ENCODE measurements at regions not wholly inside any gene's neighbourhood (a gene's known extent, or its start where the extent isn't known, plus 50 kb on each side); places are given as distances from the start of the nearest gene placed in this dataset.

- H3K36me3 Mint-ChIP-seq (ENCODE audit: low read depth): no peaks in the 10 kb centered on the region
- intact Hi-C loops (cut with micrococcal nuclease): no loop called here
- no peak for DNase-seq (ENCODE audit: low spot score)
- H3K4me3 Mint-ChIP-seq (ENCODE audit: low read depth): no peak overlapping the region
- H3K27ac Mint-ChIP-seq: no peak overlapping the region
- no peaks in the 10 kb centered on the region for H3K9me3 Mint-ChIP-seq
- peaks cover 14% of the 10 kb centered on the region for H3K27me3 Mint-ChIP-seq (ENCODE audit: low read depth)
- no peaks in the 10 kb centered on the region for H3K4me1 Mint-ChIP-seq (ENCODE audit: low read depth)
These were observed 204.9 kb upstream of the MDFIC2 start for GRCh38 chr3:70517124-70517890.

GRCh38 chr3:70516076-70516475, 203.6 kb upstream of the MDFIC2 start:
- Mint-ChIP-seq H3K9me3 (no peaks in the 10 kb centered on the region), H3K4me3 (ENCODE audit: low read depth) (no peak overlapping the region), H3K27ac (no peak overlapping the region), H3K4me1 (ENCODE audit: low read depth) (no peaks in the 10 kb centered on the region), H3K27me3 (ENCODE audit: low read depth) (peaks cover 14% of the 10 kb centered on the region), H3K36me3 (ENCODE audit: low read depth) (no peaks in the 10 kb centered on the region)
- intact Hi-C loops (cut with micrococcal nuclease): no loop called here
- no peak for DNase-seq (ENCODE audit: low spot score)

GRCh38 chr3:70507486-70507885, 195.0 kb upstream of the MDFIC2 start:
- Mint-ChIP-seq H3K9me3 (no peaks in the 10 kb centered on the region), H3K27me3 (ENCODE audit: low read depth) (peaks cover 9% of the 10 kb centered on the region), H3K27ac (no peak overlapping the region), H3K4me1 (ENCODE audit: low read depth) (no peaks in the 10 kb centered on the region), H3K36me3 (ENCODE audit: low read depth) (no peaks in the 10 kb centered on the region), H3K4me3 (ENCODE audit: low read depth) (no peak overlapping the region)
- no peak for DNase-seq (ENCODE audit: low spot score)
- intact Hi-C loops (cut with micrococcal nuclease): no loop called here

GRCh38 chr3:70506775-70507174, 194.3 kb upstream of the MDFIC2 start:
- H3K4me1 Mint-ChIP-seq (ENCODE audit: low read depth): no peaks in the 10 kb centered on the region
- H3K36me3 Mint-ChIP-seq (ENCODE audit: low read depth): no peaks in the 10 kb centered on the region
- peaks cover 9% of the 10 kb centered on the region for H3K27me3 Mint-ChIP-seq (ENCODE audit: low read depth)
- no peaks in the 10 kb centered on the region for H3K9me3 Mint-ChIP-seq
- H3K27ac Mint-ChIP-seq: no peak overlapping the region
- intact Hi-C loops (cut with micrococcal nuclease): no loop called here
- H3K4me3 Mint-ChIP-seq (ENCODE audit: low read depth): no peak overlapping the region
- no peak for DNase-seq (ENCODE audit: low spot score)

GRCh38 chr3:70501561-70501960, 189.1 kb upstream of the MDFIC2 start:
- no peak for DNase-seq (ENCODE audit: low spot score)
- Mint-ChIP-seq H3K9me3 (no peaks in the 10 kb centered on the region), H3K36me3 (ENCODE audit: low read depth) (no peaks in the 10 kb centered on the region), H3K4me1 (ENCODE audit: low read depth) (no peaks in the 10 kb centered on the region), H3K27ac (no peak overlapping the region), H3K27me3 (ENCODE audit: low read depth) (peaks cover 10% of the 10 kb centered on the region), H3K4me3 (ENCODE audit: low read depth) (no peak overlapping the region)
- intact Hi-C loops (cut with micrococcal nuclease): no loop called here

- intact Hi-C loops (cut with micrococcal nuclease): no loop called here
- DNase-seq (ENCODE audit: low spot score): no peak
- Mint-ChIP-seq H3K27ac (no peak overlapping the region), H3K4me3 (ENCODE audit: low read depth) (no peak overlapping the region), H3K27me3 (ENCODE audit: low read depth) (peaks cover 11% of the 10 kb centered on the region), H3K4me1 (ENCODE audit: low read depth) (no peaks in the 10 kb centered on the region), H3K36me3 (ENCODE audit: low read depth) (no peaks in the 10 kb centered on the region), H3K9me3 (no peaks in the 10 kb centered on the region)
These were observed 176.4 kb upstream of the MDFIC2 start for GRCh38 chr3:70488816-70489215.

GRCh38 chr3:70488131-70488530, 175.7 kb upstream of the MDFIC2 start:
- no peak for DNase-seq (ENCODE audit: low spot score)
- Mint-ChIP-seq H3K4me3 (ENCODE audit: low read depth) (no peak overlapping the region), H3K27ac (no peak overlapping the region), H3K27me3 (ENCODE audit: low read depth) (peaks cover 11% of the 10 kb centered on the region), H3K4me1 (ENCODE audit: low read depth) (no peaks in the 10 kb centered on the region), H3K36me3 (ENCODE audit: low read depth) (no peaks in the 10 kb centered on the region), H3K9me3 (no peaks in the 10 kb centered on the region)
- intact Hi-C loops (cut with micrococcal nuclease): no loop called here

GRCh38 chr3:70486414-70487017, 174.1 kb upstream of the MDFIC2 start:
- H3K9me3 Mint-ChIP-seq: no peaks in the 10 kb centered on the region
- no peak overlapping the region for H3K27ac Mint-ChIP-seq
- intact Hi-C loops (cut with micrococcal nuclease): no loop called here
- peaks cover 11% of the 10 kb centered on the region for H3K27me3 Mint-ChIP-seq (ENCODE audit: low read depth)
- DNase-seq (ENCODE audit: low spot score): no peak
- no peaks in the 10 kb centered on the region for H3K4me1 Mint-ChIP-seq (ENCODE audit: low read depth)
- no peaks in the 10 kb centered on the region for H3K36me3 Mint-ChIP-seq (ENCODE audit: low read depth)
- H3K4me3 Mint-ChIP-seq (ENCODE audit: low read depth): no peak overlapping the region

GRCh38 chr3:70476174-70476573, 163.7 kb upstream of the MDFIC2 start:
- Mint-ChIP-seq H3K4me3 (ENCODE audit: low read depth) (no peak overlapping the region), H3K27ac (no peak overlapping the region), H3K9me3 (no peaks in the 10 kb centered on the region), H3K4me1 (ENCODE audit: low read depth) (no peaks in the 10 kb centered on the region), H3K27me3 (ENCODE audit: low read depth) (no peaks in the 10 kb centered on the region), H3K36me3 (ENCODE audit: low read depth) (no peaks in the 10 kb centered on the region)
- DNase-seq (ENCODE audit: low spot score): no peak
- intact Hi-C loops (cut with micrococcal nuclease): no loop called here

GRCh38 chr3:70471464-70472342, 159.3 kb upstream of the MDFIC2 start:
- no peaks in the 10 kb centered on the region for H3K36me3 Mint-ChIP-seq (ENCODE audit: low read depth)
- no peak overlapping the region for H3K27ac Mint-ChIP-seq

GRCh38 chr3:70466096-70466495, 153.7 kb upstream of the MDFIC2 start:
- H3K9me3 Mint-ChIP-seq: no peaks in the 10 kb centered on the region
- no peaks in the 10 kb centered on the region for H3K36me3 Mint-ChIP-seq (ENCODE audit: low read depth)

More at GRCh38 chr3:70471464-70472342, 159.3 kb upstream of the MDFIC2 start:
- H3K9me3 Mint-ChIP-seq: no peaks in the 10 kb centered on the region
- H3K27me3 Mint-ChIP-seq (ENCODE audit: low read depth): peaks cover 4% of the 10 kb centered on the region
- H3K4me3 Mint-ChIP-seq (ENCODE audit: low read depth): no peak overlapping the region
- DNase-seq (ENCODE audit: low spot score): no peak
- intact Hi-C loops (cut with micrococcal nuclease): no loop called here
- H3K4me1 Mint-ChIP-seq (ENCODE audit: low read depth): no peaks in the 10 kb centered on the region

GRCh38 chr3:70464876-70465275, 152.4 kb upstream of the MDFIC2 start:
- no peaks in the 10 kb centered on the region for H3K9me3 Mint-ChIP-seq
- no peaks in the 10 kb centered on the region for H3K36me3 Mint-ChIP-seq (ENCODE audit: low read depth)
- peaks cover 4% of the 10 kb centered on the region for H3K27me3 Mint-ChIP-seq (ENCODE audit: low read depth)
- DNase-seq (ENCODE audit: low spot score): no peak
- no peaks in the 10 kb centered on the region for H3K4me1 Mint-ChIP-seq (ENCODE audit: low read depth)
- intact Hi-C loops (cut with micrococcal nuclease): no loop called here
- H3K27ac Mint-ChIP-seq: no peak overlapping the region
- no peak overlapping the region for H3K4me3 Mint-ChIP-seq (ENCODE audit: low read depth)

More at GRCh38 chr3:70466096-70466495, 153.7 kb upstream of the MDFIC2 start:
- Mint-ChIP-seq H3K27ac (no peak overlapping the region), H3K4me3 (ENCODE audit: low read depth) (no peak overlapping the region), H3K4me1 (ENCODE audit: low read depth) (no peaks in the 10 kb centered on the region), H3K27me3 (ENCODE audit: low read depth) (peaks cover 4% of the 10 kb centered on the region)
- intact Hi-C loops (cut with micrococcal nuclease): no loop called here
- no peak for DNase-seq (ENCODE audit: low spot score)

GRCh38 chr3:70464465-70464864, 152.0 kb upstream of the MDFIC2 start:
- H3K4me1 Mint-ChIP-seq (ENCODE audit: low read depth): no peaks in the 10 kb centered on the region
- no peaks in the 10 kb centered on the region for H3K36me3 Mint-ChIP-seq (ENCODE audit: low read depth)
- no peak for DNase-seq (ENCODE audit: low spot score)
- no peak overlapping the region for H3K4me3 Mint-ChIP-seq (ENCODE audit: low read depth)
- peaks cover 4% of the 10 kb centered on the region for H3K27me3 Mint-ChIP-seq (ENCODE audit: low read depth)
- intact Hi-C loops (cut with micrococcal nuclease): no loop called here
- no peaks in the 10 kb centered on the region for H3K9me3 Mint-ChIP-seq
- H3K27ac Mint-ChIP-seq: no peak overlapping the region
